ENCODE measurements at regions not wholly inside any gene's neighbourhood (a gene's known extent, or its start where the extent isn't known, plus 50 kb on each side); places are given as distances from the start of the nearest gene placed in this dataset.

- Histone ChIP-seq H3K4me3 (ENCODE audit: low read depth in 2 of 2, low read length in 1 of 2) (no peak overlapping the region), H3F3A (replicated peaks; ENCODE audit: insufficient read depth) (peaks cover 8% of the 10 kb centered on the region), H3K4me2 (no peak overlapping the region), H3K36me3 (replicated peaks in 1 of 2; ENCODE audit: control insufficient read depth in 1 of 2, insufficient read depth in 2 of 2, low read length in 1 of 2) (no peaks in the 10 kb centered on the region), H4K20me1 (ENCODE audit: insufficient read depth) (no peaks in the 10 kb centered on the region), H3K9me2 (no peaks in the 10 kb centered on the region), H3K79me2 (ENCODE audit: insufficient read depth) (no peaks in the 10 kb centered on the region), H3K4me1 (ENCODE audit: control insufficient read depth in 1 of 2, insufficient read depth in 2 of 2, low read depth in 1 of 2, low read length in 1 of 2) (peaks cover 0 to 11% of the 10 kb centered on the region in 2 experiments; a peak in 3 of 4 replicates), H3K9ac (no peak overlapping the region), H3K27me3 (ENCODE audit: insufficient read depth) (no peaks in the 10 kb centered on the region), H2AFZ (ENCODE audit: low read depth) (no peak overlapping the region), H3K27ac (ENCODE audit: low read depth in 2 of 2, low read length in 1 of 2) (no peak overlapping the region), H3K9me3 (no peaks in the 10 kb centered on the region)
- CTCF ChIA-PET: no interaction called here
- TF ChIP-seq JUND (IDR thresholded peaks at IDR 0.05) (no peak), RCOR1 (IDR thresholded peaks at IDR 0.05; ENCODE audit: low read length) (no peak), FOXM1 (IDR thresholded peaks at IDR 0.05; ENCODE audit: low read depth) (no peak), EP300 (IDR thresholded peaks at IDR 0.05; ENCODE audit: borderline replicate concordance in 1 of 2, low read depth in 1 of 2, low read length in 1 of 2) (no peak), CTCF (IDR thresholded peaks at IDR 0.05) (no peak), MEF2A (IDR thresholded peaks at IDR 0.05; ENCODE audit: borderline replicate concordance, low read depth) (no peak), NFIC (IDR thresholded peaks at IDR 0.05; ENCODE audit: borderline replicate concordance) (no peak), FOSL2 (IDR thresholded peaks at IDR 0.05; ENCODE audit: borderline replicate concordance, low read depth) (no peak)
- DNase-seq: no peak
- WGBS (ENCODE audit: low lambda C conversion rate): 92% methylated on average over 2 of the region's 2 CpGs
- POLR2A ChIA-PET: no interaction called here
These were observed 98.2 kb upstream of the LMO4 start for GRCh38 chr1:87230501-87230900.

- ChIA-PET POLR2A (no interaction called here), CTCF (no interaction called here)
- Histone ChIP-seq H3K36me3 (replicated peaks in 1 of 2; ENCODE audit: control insufficient read depth in 1 of 2, insufficient read depth in 2 of 2, low read length in 1 of 2) (no peaks in the 10 kb centered on the region), H3K27ac (ENCODE audit: low read depth in 2 of 2, low read length in 1 of 2) (no peak overlapping the region), H3K9me2 (no peaks in the 10 kb centered on the region), H3K4me2 (no peak overlapping the region), H3K27me3 (ENCODE audit: insufficient read depth) (no peaks in the 10 kb centered on the region), H4K20me1 (ENCODE audit: insufficient read depth) (no peaks in the 10 kb centered on the region), H2AFZ (ENCODE audit: low read depth) (no peak overlapping the region), H3K4me1 (ENCODE audit: control insufficient read depth in 1 of 2, insufficient read depth in 2 of 2, low read depth in 1 of 2, low read length in 1 of 2) (peaks cover 0 to 4% of the 10 kb centered on the region in 2 experiments; a peak in 2 of 4 replicates), H3K9ac (no peak overlapping the region), H3K79me2 (ENCODE audit: insufficient read depth) (no peaks in the 10 kb centered on the region), H3K4me3 (ENCODE audit: low read depth in 2 of 2, low read length in 1 of 2) (no peak overlapping the region), H3K9me3 (no peaks in the 10 kb centered on the region), H3F3A (replicated peaks; ENCODE audit: insufficient read depth) (peaks cover 4% of the 10 kb centered on the region)
- 76% methylated on average over 8 of the region's 8 CpGs for WGBS (ENCODE audit: low lambda C conversion rate)
- no peak for DNase-seq
- TF ChIP-seq EZH2phosphoT487 (IDR thresholded peaks at IDR 0.05; ENCODE audit: borderline replicate concordance, low read depth) (no peak), TAF1 (IDR thresholded peaks at IDR 0.05; ENCODE audit: borderline replicate concordance, low read depth, low read length) (no peak), SIN3A (IDR thresholded peaks at IDR 0.05; ENCODE audit: borderline replicate concordance, low read depth, low read length) (no peak), CHD2 (IDR thresholded peaks at IDR 0.05; ENCODE audit: low read length, partially characterized antibody) (no peak), MAX (IDR thresholded peaks at IDR 0.05; ENCODE audit: low read depth) (no peak), NFIC (IDR thresholded peaks at IDR 0.05; ENCODE audit: borderline replicate concordance) (no peak), RFX5 (IDR thresholded peaks at IDR 0.05; ENCODE audit: low read length) (no peak), ELF1 (IDR thresholded peaks at IDR 0.05) (no peak), SMC3 (IDR thresholded peaks at IDR 0.05; ENCODE audit: low read depth, low read length) (no peak), TCF12 (IDR thresholded peaks at IDR 0.05) (no peak), RXRA (IDR thresholded peaks at IDR 0.05; ENCODE audit: borderline replicate concordance, low read depth) (no peak), FOSL2 (IDR thresholded peaks at IDR 0.05; ENCODE audit: borderline replicate concordance, low read depth) (no peak), EP300 (IDR thresholded peaks at IDR 0.05; ENCODE audit: borderline replicate concordance in 1 of 2, low read depth in 1 of 2, low read length in 1 of 2) (no peak), USF2 (IDR thresholded peaks at IDR 0.05; ENCODE audit: borderline replicate concordance, low read depth, low read length) (no peak), PBX3 (IDR thresholded peaks at IDR 0.05) (no peak)
- TF ChIP-seq, protein P1, sequence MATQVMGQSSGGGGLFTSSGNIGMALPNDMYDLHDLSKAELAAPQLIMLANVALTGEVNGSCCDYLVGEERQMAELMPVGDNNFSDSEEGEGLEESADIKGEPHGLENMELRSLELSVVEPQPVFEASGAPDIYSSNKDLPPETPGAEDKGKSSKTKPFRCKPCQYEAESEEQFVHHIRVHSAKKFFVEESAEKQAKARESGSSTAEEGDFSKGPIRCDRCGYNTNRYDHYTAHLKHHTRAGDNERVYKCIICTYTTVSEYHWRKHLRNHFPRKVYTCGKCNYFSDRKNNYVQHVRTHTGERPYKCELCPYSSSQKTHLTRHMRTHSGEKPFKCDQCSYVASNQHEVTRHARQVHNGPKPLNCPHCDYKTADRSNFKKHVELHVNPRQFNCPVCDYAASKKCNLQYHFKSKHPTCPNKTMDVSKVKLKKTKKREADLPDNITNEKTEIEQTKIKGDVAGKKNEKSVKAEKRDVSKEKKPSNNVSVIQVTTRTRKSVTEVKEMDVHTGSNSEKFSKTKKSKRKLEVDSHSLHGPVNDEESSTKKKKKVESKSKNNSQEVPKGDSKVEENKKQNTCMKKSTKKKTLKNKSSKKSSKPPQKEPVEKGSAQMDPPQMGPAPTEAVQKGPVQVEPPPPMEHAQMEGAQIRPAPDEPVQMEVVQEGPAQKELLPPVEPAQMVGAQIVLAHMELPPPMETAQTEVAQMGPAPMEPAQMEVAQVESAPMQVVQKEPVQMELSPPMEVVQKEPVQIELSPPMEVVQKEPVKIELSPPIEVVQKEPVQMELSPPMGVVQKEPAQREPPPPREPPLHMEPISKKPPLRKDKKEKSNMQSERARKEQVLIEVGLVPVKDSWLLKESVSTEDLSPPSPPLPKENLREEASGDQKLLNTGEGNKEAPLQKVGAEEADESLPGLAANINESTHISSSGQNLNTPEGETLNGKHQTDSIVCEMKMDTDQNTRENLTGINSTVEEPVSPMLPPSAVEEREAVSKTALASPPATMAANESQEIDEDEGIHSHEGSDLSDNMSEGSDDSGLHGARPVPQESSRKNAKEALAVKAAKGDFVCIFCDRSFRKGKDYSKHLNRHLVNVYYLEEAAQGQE (IDR thresholded peaks at IDR 0.05; ENCODE audit: low read depth, low read length): no peak
These were observed 96.8 kb upstream of the LMO4 start for GRCh38 chr1:87231703-87232367.

Data from SK-N-SH (cell line).